HG03097 (cell line): ENCODE measurements at regions not wholly inside any gene's neighbourhood (a gene's known extent, or its start where the extent isn't known, plus 50 kb on each side); places are given as distances from the start of the nearest gene placed in this dataset.
"Not testable (repeated sequence)": the region's sequence is repeated elsewhere in the genome, so short reads cannot be mapped to it uniquely, and the experiment has no call there.

ENCODE experiments used
- ATAC-seq: cut with Tn5 transposase; IDR thresholded peaks from one replicate; pipeline ENCODE4 v1.9.1; 2021; ENCODE audit not compliant: unreplicated experiment, low FRiP score

DNA sequence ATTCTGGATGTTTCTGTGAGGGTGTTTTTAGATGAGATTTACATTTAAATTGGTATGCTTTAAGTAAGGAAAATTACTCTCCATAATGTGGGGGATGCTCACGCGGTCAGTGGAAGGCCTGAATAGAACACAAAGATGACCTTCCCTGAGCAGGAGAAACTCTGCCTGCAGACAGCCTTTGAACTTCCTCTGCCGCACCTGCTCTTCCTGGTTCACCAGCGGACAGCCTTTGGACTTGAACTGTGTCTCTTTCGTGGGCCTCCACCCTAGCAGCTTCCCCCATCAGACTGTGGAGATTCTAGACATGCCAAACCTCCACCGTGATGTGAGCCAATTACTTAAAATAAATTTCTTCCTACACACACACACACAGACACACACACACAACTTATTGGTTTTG is 210.7 kb downstream of the EFCAB11 start:
- no peak for ATAC-seq

- ATAC-seq: no peak
Observed at GRCh38 chr14:89740241-89740640, 214.3 kb downstream of the EFCAB11 start.

DNA sequence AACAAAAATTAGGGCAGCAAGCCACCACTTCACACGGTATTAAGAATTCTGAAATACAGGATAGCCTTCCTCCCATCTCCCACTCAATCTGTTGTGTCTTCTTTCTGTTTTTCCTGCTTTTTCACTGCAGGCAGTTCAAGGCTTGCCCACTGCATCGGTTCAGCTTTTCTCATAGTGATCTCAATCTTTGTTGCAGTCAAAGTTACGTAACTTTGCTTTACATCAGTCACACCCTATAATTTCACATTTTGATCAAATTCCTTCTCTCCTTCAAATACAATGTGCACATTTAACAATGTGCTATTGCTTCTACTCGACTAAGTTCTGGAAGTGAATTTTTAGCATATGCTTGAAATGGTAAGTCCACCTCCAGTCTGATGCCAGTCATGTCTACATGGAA is 217.6 kb downstream of the EFCAB11 start:
- no peak for ATAC-seq

- ATAC-seq: no peak
Observed at GRCh38 chr14:89731396-89731933, 223.1 kb downstream of the EFCAB11 start.

DNA sequence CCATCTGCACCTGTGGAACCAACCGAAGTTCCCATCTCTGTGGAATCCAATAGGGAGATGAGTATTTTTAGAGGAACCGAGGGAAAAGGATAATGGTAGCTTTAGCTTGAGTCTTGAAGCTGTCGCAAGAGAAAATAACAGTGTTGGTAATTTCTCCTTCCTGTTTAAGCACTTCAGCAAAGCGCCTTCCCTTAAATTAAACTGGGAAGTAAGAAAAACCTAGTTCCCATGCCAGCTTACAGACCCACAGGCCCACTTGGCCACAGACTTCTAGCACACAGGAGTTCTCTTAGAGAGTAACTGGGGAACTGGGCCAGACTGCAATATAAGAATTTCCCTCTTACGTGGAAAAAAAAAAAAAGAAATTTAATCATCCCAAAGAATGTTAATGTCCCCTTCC is 223.8 kb downstream of the EFCAB11 start:
- ATAC-seq: no peak

DNA sequence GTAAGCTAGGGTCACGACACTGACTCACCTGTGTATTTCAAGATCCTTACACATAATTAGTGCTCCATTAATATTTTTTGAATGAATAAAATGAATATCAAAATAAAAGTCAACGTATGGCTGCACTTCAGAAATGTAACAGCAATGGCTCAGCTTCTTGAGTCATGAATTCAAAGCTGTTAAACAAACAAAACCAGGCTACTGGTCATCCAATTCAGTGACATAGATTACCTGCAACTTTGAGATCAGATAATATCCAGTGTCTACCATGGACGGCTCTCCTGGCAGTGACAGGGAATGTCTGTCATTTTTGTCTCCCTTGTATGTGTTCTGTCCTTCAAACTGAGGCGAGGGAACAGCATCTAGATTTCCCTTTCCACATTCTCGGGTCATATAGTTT is 225.6 kb downstream of the EFCAB11 start:
- no peak for ATAC-seq

DNA sequence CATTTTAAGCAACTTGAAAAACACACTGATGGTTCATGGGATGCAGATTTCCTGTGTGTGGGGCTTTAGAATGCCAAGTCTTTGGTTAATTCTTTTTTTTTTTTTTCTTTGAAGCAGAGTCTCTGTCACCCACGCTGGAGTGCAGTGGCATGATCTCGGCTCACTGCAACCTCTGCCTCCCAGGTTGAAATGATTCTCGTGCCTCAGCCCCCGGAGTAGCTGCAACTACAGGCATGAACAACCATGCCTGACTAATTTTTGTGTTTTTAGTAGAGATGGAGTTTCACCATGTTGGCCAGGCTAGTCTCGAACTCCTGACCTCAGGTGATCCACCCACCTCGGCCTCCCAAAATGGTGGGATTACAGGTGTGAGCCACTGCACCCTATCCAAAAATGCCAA is 228.3 kb downstream of the EFCAB11 start:
- not testable (repeated sequence) for ATAC-seq

DNA sequence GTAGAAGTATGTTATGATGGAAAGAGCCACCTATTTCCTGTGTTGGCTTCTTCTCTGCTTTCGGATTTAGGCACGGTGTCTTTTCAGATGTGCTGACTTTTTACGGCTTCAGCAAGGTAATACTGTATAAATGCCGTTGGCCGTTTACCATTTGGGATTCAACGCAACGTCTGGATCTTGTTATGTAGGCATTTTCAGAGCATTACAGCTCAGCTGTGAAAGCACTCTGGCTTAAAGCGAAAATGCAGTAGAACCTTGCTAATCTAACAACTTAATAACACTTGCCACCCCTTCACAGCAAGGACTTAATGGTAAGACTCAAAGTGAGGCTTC is 229.9 kb downstream of the EFCAB11 start:
- no peak for ATAC-seq

DNA sequence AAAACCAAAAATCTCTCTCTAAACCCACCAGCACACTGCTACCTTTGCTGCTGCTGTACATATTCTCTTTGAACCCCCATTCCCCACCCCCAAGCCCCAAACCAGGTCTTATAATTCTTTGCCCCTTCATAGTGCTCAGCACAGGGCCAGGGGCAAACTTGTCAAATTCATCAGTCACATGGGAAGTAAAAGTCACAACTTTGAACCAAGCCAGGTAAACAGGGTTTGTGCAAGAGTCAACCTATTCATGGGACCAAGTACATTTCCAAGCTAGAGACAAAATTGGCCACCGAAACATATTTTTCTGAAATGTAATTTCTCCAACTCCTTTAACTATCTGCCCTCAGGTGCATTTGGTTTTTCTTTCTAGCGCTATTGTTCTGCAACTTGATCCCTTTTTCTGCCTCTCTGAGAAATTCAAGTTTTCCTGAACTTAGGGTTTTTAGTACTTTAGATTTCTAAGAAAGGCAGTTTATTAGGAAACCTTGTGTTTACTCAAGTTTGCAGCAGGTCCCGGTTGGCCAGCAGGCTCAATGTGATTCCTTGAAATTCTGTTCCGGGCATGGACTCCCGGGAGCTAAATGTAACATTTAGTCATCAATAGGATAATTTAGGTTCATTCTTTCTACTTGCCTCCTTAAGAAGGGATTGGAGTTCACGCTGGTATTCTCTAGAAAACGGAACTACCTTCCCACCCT is 230.5 kb downstream of the EFCAB11 start:
- no peak for ATAC-seq

- no peak for ATAC-seq
Observed at GRCh38 chr14:89721956-89722355, 232.6 kb downstream of the EFCAB11 start.

DNA sequence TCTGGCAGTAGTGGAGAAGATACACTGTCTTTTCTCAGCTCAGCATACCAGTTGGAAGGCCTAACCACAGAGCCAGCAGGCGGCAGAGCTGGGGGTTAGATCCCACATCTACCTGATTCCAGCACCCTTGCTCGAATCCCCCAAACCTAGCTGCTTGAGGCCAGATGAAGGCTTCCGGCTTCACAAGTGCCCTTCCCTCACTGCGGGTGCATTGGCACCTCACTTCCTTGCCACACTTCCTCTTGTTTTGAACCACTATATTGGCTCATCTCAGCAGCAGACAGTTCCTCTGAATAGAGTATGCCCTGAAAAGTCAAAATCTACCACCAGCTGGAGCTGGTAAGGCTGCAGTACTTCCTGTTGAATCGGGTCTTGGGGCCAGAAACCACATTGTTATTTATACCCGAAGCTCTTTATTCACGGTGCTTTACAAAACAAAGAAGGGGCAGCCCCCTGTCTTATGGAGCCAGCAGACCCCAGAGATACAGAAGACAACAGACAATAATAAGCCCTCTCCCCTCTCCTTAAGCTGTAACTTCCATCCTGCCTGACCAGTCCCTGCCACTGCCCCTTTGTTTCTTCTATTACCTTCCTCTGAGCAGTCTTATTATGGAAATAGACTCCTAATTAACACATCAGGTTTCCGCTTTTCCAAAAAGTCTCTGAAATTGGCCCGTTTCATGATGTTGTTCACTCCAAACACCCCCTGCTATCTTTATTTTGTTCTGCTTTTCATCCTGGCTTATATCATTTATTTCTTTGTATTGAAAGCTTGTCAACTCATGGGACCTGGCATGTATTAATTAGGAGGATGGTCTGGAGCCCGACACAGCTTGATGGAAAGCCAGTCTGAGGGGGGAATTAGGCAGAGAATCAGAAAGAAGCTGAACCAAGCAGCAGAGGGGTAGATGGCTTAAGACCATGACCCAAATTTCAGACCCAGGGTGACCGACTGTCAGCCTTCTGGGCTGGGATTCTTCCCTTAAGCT is 233.5 kb downstream of the EFCAB11 start:
- ATAC-seq: peak; percentile 72

GRCh38 chr14:89720076-89720687 is 234.3 kb downstream of the EFCAB11 start:
- no peak for ATAC-seq

DNA sequence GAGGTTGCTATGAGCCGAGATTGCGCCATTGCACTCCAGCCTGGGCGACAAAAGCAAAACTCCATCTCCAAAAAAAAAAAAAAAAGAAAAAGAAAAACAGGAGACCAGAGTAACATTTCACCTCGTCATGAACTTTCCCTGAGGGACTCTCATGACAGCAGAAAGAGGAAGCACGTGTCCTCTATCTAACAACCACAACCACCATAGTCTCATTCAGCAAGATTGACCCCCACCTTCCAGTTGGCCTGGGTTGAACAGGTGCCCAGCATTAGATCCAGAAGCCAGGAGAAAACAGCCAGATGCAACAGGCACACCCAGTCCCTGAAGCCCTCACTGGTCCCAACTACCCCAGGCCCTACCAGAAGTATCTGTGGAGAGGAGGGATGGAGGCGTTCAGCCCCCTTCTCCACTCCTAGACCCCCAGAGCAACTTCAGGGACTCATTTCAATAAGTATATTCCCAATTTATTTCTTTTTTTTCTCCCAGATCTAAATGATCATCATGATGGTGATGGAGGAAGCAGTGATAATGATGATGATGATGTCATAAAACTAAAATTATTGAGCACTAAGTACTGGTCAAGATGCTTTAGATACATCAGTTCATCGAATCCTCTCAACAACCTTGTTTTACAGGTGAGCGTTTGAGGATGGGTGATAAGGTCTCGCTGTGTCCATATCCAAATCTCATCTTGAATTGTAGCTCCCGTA is 235.0 kb downstream of the EFCAB11 start:
- ATAC-seq: no peak

- no peak for ATAC-seq
Observed at GRCh38 chr14:89708982-89709625, 245.4 kb downstream of the EFCAB11 start.

GRCh38 chr14:89707086-89707485 is 247.4 kb downstream of the EFCAB11 start:
- ATAC-seq: no peak

GRCh38 chr14:89702876-89703200 is 251.7 kb downstream of the EFCAB11 start:
- no peak for ATAC-seq

GRCh38 chr14:89702073-89702875 is 252.3 kb downstream of the EFCAB11 start:
- no peak for ATAC-seq

DNA sequence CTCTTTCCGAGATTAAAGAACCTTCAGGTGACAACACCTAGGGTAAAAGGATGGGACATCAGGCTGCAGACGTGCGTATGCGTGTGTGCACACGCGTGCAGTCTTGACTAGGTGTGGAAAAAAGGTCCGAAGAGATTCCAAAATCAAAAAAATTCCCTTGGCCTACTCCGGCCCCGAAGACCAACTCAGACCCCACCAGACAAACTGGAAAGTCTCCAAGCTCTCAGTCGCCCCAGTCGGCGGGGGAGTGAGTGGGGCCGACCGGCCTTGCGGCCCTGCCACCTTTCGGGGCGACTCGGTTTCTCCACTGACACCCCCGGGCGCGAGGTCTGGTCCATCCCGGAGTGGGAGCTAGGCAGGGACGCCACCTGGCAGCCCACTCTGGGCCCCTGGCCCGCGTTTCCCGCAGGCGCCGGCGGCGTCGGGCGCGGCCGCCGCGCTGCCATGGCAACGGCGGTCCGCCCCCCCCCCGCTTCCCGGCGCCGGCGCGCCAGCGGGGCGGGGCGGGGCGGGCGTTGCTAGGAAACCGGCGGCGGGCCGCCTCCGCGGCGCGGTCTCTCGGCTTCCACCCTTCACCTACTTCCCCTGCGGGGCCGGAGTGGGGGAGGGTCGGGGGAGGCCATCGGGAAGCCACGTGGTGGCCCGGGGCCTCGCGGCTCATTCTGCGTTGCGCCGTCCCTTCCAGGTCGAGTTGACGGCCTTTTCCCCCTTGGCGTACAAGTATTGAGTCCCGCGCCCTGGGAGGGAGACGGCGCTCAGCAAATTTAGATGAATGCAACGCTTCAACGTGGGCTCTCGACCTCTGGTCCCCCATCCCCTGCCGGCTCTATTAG is 253.1 kb downstream of the EFCAB11 start:
- peak; percentile 64 for ATAC-seq

DNA sequence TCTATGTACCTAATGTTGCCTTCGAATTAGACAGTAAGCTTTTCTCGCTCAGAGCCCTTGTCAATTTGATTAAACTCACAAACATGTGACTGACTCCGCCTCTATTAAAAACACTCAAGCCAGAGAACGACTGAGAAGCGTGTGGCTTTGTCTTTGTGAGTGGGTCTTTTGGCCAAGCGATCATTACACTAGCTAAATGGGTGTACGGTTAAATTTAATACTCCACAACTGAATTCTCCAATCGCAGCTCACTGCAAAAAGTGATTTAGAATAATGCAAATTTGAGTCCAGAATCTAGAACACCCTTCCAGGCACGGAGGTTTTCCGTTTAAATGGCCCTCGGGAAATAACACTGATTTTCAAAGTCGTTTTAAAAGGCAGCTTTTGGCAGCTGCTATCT is 253.7 kb downstream of the EFCAB11 start:
- ATAC-seq: no peak
